ENCODE measurements at regions not wholly inside any gene's neighbourhood (a gene's known extent, or its start where the extent isn't known, plus 50 kb on each side); places are given as distances from the start of the nearest gene placed in this dataset.

GRCh38 chr20:4352348-4352747, 103.3 kb upstream of the ADRA1D start:
- TF ChIP-seq POLR2AphosphoS5 (IDR thresholded peaks at IDR 0.05), result no peak
- no peak for TF ChIP-seq EP300 (IDR thresholded peaks at IDR 0.05)
- no peak for TF ChIP-seq CTCF (IDR thresholded peaks at IDR 0.05)
